ENCODE measurements at regions not wholly inside any gene's neighbourhood (a gene's known extent, or its start where the extent isn't known, plus 50 kb on each side); places are given as distances from the start of the nearest gene placed in this dataset.
A peak's percentile ranks its signal among the peaks of the same experiment; 100 is the strongest.

DNA sequence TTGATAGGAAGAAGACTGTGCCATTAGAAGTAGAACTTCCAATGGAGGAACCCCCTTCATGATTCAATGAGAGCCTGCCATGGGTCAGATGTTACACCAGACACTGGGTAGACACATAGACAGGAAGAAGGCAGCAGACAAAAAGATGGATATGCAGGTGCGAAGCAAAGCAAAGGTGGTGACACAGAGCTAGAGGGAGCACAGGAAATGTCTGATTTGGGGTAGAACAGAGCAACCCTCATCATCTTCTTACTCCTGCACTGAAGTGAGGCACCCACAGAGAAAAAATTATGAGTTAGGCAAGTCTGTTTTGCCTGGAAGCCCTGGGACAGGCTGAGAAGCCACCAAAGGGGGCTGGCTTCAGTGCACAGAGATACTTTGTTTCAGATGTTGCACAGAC lies 240.2 kb downstream of the ANAPC1 start:
- no peak for DNase-seq (ENCODE audit: low spot score)

DNA sequence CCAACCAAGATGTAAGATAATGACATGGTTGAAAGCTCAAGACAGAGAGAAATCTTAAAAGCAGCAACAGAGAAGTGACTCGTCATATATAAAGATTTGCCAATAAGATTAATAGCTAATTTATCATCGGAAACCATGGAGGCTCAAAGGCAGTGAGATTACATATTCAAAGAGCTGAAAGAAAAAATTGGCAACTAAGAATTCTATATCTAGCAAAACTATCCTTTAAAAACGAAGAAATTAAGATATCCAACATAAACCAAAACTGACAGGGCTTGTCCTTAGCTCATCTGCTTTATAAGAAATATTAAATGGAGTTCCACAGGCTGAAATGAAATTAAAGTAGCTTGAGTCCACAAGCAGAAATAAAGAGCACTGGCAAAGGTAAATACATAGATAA lies 236.6 kb downstream of the ANAPC1 start:
- no peak for DNase-seq (ENCODE audit: low spot score)

DNA sequence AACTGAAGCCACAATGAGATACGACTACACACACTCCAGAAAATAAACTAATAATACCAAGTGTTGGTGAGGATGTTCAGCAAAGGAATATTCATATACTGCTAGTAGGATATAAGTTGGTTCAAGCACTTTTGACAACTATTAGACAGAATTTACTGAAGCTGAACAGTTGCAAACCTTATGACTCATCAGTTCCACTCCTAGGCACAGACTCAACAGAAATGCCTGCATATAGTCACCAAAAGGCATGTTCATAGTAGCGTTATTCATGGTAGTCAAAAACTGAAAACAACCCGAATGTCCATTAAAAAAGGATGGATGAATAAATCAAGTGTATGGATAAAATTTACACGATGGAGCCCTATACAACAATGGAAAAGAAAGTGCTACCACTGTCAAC lies 232.0 kb downstream of the ANAPC1 start:
- peak; percentile 35 for DNase-seq (ENCODE audit: low spot score)

- no peak for DNase-seq (ENCODE audit: low spot score)
Observed at GRCh38 chr2:111652681-111653080, 231.3 kb downstream of the ANAPC1 start.

- no peak for DNase-seq (ENCODE audit: low spot score)
Observed at GRCh38 chr2:111653103-111653624, 230.8 kb downstream of the ANAPC1 start.

DNA sequence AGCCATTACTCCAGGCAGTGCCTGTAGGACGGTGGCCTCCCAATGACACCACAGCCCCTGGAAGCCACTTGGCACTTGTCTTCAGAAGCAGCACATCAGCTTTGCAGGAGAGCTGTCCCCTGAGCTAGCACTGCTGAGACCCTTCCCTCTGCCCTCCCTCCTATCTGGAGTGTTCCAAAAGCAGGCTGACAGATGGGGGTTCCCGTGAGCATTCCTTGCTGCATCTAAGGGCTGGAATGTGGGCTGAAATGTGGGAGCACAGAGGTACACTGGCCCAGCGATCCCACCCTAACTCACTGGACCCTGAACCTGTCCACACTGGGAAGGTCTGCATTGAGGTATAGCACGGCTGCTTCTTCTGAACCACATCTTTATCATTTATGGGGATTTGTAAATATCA lies 230.1 kb downstream of the ANAPC1 start:
- no peak for DNase-seq (ENCODE audit: low spot score)

- DNase-seq (ENCODE audit: low spot score): no peak
Observed at GRCh38 chr2:111654829-111655228, 229.2 kb downstream of the ANAPC1 start.

DNA sequence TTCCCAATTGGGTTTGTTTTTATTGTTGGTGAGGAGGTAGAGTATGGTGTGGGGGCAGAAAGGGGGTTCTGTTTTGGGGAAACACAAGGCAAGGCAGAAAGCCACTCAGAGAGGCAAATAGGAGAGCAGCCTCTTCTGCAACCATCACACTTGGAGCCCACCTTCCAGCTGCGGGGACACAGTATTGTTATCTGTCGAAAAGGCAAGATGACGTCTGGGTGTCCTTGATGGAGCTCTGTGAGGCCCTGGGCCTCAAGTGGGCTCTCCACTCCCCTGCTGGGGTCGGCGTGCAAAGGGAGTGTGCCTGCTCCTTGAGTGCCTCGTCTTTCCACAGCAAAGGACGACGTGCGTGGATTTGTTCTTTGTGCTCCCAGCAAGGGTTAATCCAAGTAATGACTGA lies 227.6 kb downstream of the ANAPC1 start:
- DNase-seq (ENCODE audit: low spot score): no peak

DNA sequence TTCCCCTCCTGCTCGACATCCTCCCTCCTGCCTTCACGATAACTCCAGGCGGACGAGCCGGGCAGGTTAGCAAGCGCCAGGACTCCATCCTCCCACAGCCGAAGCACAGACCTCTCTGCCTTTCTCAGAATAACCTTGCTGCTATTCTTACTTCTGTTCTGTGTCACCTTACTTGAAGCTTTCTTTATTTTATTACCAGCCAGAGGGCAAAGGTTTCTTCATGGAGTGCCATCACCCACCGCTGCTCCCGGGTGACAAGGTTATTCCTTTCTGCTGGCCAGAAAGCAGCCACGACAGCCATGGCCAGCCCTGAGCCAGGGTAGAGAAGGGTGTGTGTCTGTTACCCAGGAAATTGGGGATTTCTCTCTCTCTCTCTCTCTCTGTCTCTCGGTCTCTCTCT lies 227.1 kb downstream of the ANAPC1 start:
- no peak for DNase-seq (ENCODE audit: low spot score)

GRCh38 chr2:111657351-111657975 lies 226.5 kb downstream of the ANAPC1 start:
- no peak for DNase-seq (ENCODE audit: low spot score)

DNA sequence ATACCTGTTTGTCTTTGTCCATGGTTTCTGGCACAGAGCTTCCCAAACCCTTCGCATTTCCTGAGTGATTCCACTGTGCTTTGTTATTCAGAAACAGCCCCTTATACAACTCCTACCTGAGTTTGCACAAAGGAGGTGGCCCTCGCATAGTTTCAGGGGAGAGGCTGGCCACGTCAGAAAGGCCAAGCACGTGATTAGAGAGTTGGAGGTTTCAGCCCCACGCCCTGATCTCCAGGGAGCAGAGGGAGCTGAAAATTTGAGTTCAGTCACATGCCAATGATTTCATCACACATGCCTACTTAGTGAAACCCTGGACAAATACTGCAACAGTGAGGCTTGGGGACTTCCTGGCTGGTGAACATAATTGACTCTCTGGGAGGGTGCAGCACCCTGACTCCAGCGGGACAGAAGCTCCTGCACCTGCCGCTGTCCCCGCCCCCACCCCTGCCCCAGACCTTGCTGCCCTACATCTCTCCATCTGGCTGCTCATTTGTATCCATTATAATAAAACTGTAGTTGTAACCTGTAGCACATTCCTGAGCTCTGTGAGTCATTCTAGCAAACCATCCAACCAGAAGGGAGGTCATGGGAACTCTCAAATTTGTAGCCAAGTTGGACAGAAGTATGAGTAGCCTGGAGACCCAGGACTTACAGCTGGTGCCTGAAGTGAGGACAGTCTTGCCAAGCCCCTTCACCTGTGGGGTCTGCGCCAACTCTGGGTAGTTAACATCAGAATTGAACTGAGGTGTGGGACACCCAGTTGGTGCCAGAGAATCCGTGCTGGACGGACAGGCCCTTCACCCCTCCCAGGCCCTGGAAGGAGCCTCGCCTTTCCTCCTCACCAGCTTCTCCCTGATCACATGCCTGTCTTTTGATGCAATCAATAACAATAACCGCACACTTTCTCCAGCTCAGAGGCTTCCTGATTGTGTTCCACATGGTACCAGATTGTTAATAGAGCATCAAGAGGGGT lies 224.3 kb downstream of the ANAPC1 start:
- DNase-seq (ENCODE audit: low spot score): no peak

DNA sequence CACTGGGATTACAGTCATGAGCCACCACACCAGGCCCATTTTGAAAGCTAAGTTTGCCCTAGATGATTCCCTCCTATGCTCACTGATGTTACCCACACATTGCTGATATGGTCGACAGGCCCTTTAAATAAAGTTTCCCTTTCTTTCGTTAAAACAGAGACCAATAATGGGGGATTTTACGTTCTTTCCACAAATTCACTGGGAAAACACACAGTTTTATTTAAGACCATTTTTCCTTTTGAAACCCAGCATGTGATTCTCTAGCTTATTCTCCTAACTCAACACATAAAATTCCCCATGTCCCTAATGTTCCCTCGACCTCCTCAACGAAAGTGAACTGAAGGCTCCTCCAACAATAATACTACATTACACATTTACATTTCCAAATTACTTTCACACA lies 223.2 kb downstream of the ANAPC1 start:
- DNase-seq (ENCODE audit: low spot score): no peak

DNA sequence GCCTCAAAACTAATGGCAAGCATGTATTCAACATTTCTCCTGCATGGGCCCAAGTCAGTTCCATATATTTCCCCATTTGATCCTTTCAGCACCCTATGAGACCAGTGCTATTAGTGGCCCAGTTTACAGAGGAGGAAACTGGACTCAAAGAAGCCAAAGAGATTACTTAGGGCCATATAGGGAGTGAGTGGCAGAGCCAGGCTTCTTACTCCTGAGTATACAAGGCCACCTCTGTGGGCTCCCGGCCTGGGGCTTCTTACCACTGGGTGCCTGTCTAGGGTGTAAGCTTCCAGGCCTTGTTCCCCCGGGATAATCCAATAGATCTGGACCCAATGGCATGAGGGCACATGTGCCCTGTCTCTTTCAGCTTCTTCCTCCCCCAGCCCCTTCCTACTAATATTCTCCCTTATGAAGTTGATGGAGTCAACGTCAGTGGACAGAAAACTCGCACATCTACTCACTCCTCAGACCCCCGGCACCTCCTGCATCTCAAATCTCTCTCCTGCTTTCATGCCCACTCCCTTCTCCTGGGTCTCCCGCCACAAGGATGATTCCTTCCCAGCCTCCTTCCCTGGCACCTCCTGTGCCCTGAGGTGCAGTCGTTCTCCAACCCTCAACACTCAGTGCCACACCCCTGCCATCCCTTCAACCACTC lies 222.6 kb downstream of the ANAPC1 start:
- no peak for DNase-seq (ENCODE audit: low spot score)

- peak; percentile 42 for DNase-seq (ENCODE audit: low spot score)
Observed at GRCh38 chr2:111662039-111662770, 221.8 kb downstream of the ANAPC1 start.

DNA sequence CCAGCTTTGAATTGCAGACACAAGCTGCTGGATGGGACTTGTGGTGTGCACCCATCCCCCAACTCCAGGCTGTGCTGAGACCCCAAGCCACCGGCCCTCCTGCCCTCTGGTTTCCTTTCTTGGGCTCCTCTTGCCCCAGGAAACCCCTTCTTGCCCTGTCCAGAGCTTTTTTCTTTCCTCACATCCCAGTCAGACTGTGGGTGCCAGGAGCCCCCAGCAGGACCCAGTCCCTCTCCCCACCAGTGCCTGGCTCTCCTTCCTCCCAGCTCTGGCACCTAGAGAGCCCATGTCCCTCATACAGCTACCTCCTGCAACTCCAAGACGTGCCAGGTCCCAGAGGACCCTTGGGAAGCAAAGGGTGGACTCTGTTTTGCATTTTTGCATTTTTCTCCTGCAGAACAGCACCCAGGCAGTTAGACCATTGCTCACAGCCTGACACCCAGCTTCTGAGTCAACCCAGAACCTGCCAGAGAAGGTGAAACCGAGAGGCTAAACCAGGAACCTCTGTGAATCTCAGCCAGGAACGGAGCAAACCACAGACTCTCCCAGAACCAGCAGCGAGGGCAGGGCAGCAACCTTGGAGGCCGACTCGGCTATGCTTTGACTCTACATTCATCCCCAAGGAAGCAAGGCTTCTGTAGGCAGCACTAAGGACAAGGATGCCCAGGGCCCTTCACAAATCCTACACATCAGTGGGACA lies 221.1 kb downstream of the ANAPC1 start:
- peak; percentile 91 for DNase-seq (ENCODE audit: low spot score)

GRCh38 chr2:111663471-111664274 lies 220.3 kb downstream of the ANAPC1 start:
- DNase-seq (ENCODE audit: low spot score): no peak

DNA sequence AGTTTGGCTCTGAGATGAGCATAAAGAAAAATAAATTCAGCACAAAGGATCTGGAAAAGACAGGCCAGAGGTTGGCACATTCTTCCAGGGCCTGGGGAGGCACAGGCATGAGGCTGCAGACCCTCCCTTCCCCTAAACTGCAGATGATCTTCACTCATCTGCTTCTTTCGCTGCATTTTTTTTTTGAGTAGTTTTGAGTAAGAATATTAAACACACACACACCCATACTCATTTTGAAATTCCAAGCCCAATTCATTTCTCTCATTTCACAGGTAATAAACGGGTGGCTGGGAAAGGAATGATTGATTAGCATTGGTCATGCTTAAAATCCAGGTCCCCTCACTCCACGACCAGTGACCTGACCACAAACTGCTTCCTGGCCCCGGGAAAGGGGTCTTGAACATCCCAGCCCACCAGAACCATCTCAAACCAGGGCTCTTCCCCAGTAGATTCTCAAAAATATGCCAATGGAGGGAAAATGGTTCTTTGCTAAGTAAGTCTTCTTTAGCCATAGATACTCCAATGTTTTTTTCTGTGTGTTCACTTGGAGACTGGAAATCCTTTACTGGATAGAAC lies 219.6 kb downstream of the ANAPC1 start:
- DNase-seq (ENCODE audit: low spot score): no peak

GRCh38 chr2:111665011-111665410 lies 219.0 kb downstream of the ANAPC1 start:
- no peak for DNase-seq (ENCODE audit: low spot score)

DNA sequence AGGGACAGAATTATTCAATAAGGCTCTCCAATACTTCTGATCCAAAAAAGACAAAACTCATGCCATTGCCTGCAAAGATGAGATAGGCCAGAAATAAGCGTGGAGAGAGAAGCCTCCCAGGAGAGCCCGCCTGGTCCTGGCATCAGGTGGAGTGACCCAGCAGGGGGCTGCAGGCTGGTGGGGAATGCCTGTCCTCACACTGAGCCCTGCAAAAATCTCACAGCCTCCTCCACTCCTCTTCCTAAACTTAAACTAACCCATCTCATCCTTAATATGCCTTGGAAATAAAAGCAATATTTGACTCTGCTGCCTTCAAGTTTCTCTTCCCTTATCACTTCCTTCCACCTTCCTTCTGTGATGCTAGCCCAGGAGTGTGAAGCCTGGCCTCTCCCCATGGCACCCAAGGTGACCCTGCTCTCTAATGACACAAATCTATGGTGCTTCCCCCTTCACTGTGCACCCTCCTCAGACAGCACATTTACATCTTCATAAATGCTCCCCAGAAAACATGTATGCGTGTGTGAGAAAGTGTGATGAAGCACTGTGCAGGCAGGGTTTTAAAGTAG lies 218.4 kb downstream of the ANAPC1 start:
- DNase-seq (ENCODE audit: low spot score): no peak

DNA sequence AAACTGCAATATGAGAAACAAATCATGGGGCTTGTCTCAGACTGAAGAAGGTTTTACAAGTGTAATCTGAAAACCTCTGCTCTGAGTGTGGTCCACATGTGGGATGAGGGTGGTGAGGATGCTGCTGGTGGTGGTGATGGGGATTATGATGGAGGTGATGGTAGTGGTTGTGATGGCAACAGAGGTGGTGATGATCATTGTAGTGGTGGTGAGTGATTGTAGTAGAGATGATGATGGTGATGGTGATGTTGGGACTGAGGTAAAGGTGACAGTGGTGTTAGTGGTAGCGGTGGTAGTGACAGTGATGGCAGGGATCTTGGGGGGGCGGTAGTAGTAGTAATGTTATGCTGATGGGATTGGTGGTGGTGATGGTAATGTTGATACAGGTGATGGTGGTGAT lies 217.8 kb downstream of the ANAPC1 start:
- DNase-seq (ENCODE audit: low spot score): no peak

Measured in activated CD4-positive, alpha-beta T cell treated with anti-CD3 and anti-CD28 coated beads, Interleukin-2, Interleukin-4, amounts not matched to agents 100 ng/mL and 50 ng/mL, durations not matched to agents 16 hours and 8 hours (primary cell).